C1 segment of cervical spinal cord (tissue), 14 donors: ENCODE measurements at regions not wholly inside any gene's neighbourhood (a gene's known extent, or its start where the extent isn't known, plus 50 kb on each side); places are given as distances from the start of the nearest gene placed in this dataset.
"Not testable (repeated sequence)": the region's sequence is repeated elsewhere in the genome, so short reads cannot be mapped to it uniquely, and the experiment has no call there.

Experiments used
- DNase-seq, 14 donors: peaks; one replicate each; lab custom pipeline; 2025; lab: John Stamatoyannopoulos, UW

GRCh38 chr2:59882822-59883221, 670.6 kb downstream of the BCL11A start:
- no peak for DNase-seq

- DNase-seq = no peak
Observed at GRCh38 chr2:59882279-59882678, 671.2 kb downstream of the BCL11A start.

- DNase-seq = no peak
Observed at GRCh38 chr2:59881218-59881617, 672.2 kb downstream of the BCL11A start.

- DNase-seq = no peak
Observed at GRCh38 chr2:59879700-59880131, 673.7 kb downstream of the BCL11A start.

GRCh38 chr2:59875836-59876235, 677.6 kb downstream of the BCL11A start:
- DNase-seq = no peak

- peak in 1 of 14 donors; percentile 60 for DNase-seq
Observed at GRCh38 chr2:59874971-59875755, 678.3 kb downstream of the BCL11A start.

GRCh38 chr2:59874361-59874760, 679.1 kb downstream of the BCL11A start:
- DNase-seq = no peak

GRCh38 chr2:59871830-59872229, 681.6 kb downstream of the BCL11A start:
- no peak for DNase-seq

- DNase-seq = no peak
Observed at GRCh38 chr2:59868981-59869380, 684.5 kb downstream of the BCL11A start.

GRCh38 chr2:59866436-59866835, 687.0 kb downstream of the BCL11A start:
- no peak for DNase-seq

GRCh38 chr2:59858540-59858939, 694.9 kb downstream of the BCL11A start:
- peak in 1 of 14 donors; percentile 29 for DNase-seq

GRCh38 chr2:59857109-59857508, 696.3 kb downstream of the BCL11A start:
- DNase-seq = no peak

- no peak for DNase-seq
Observed at GRCh38 chr2:59856391-59856790, 697.1 kb downstream of the BCL11A start.

GRCh38 chr2:59853032-59853431, 700.4 kb downstream of the BCL11A start:
- no peak for DNase-seq

GRCh38 chr2:59851836-59852475, 701.5 kb downstream of the BCL11A start:
- no peak for DNase-seq

GRCh38 chr2:59850554-59850953, 702.9 kb downstream of the BCL11A start:
- no peak for DNase-seq

GRCh38 chr2:59833941-59834340, 719.5 kb downstream of the BCL11A start:
- DNase-seq = no peak

- no peak for DNase-seq
Observed at GRCh38 chr2:59830601-59831000, 722.9 kb downstream of the BCL11A start.

GRCh38 chr2:59827677-59828076, 725.8 kb downstream of the BCL11A start:
- no peak for DNase-seq

- no peak for DNase-seq
Observed at GRCh38 chr2:59826177-59826576, 727.3 kb downstream of the BCL11A start.

GRCh38 chr2:59824314-59824713, 729.1 kb downstream of the BCL11A start:
- no peak for DNase-seq

GRCh38 chr2:59816075-59816474, 737.4 kb downstream of the BCL11A start:
- no peak for DNase-seq

GRCh38 chr2:59810283-59810682, 743.2 kb downstream of the BCL11A start:
- DNase-seq = not testable (repeated sequence)
